MV-4-11 (cell line): ENCODE measurements at regions not wholly inside any gene's neighbourhood (a gene's known extent, or its start where the extent isn't known, plus 50 kb on each side); places are given as distances from the start of the nearest gene placed in this dataset.

Experiments used
- DNase-seq: peaks from one replicate; lab custom pipeline; 2025; lab: John Stamatoyannopoulos, UW

- peak; percentile 32 for DNase-seq
Measured at GRCh38 chr2:12083713-12084419, 337.4 kb downstream of the LPIN1 start.

GRCh38 chr2:12087175-12087574 is 340.7 kb downstream of the LPIN1 start:
- DNase-seq, result no peak

- DNase-seq, result no peak
Measured at GRCh38 chr2:12087671-12088380, 341.4 kb downstream of the LPIN1 start.

GRCh38 chr2:12089001-12089400 is 342.6 kb downstream of the LPIN1 start:
- DNase-seq, result no peak

GRCh38 chr2:12089496-12089895 is 343.1 kb downstream of the LPIN1 start:
- DNase-seq, result no peak

- no peak for DNase-seq
Measured at GRCh38 chr2:12090072-12090471, 343.6 kb downstream of the LPIN1 start.

GRCh38 chr2:12090590-12090989 is 344.2 kb downstream of the LPIN1 start:
- DNase-seq, result no peak

GRCh38 chr2:12091201-12091806 is 344.9 kb downstream of the LPIN1 start:
- DNase-seq, result no peak

GRCh38 chr2:12094134-12094533 is 347.7 kb downstream of the LPIN1 start:
- DNase-seq, result peak; percentile 27

- DNase-seq, result no peak
Measured at GRCh38 chr2:12096051-12096787, 349.8 kb downstream of the LPIN1 start.

GRCh38 chr2:12096788-12097449 is 350.5 kb downstream of the LPIN1 start:
- DNase-seq, result no peak

GRCh38 chr2:12097859-12098258 is 351.4 kb downstream of the LPIN1 start:
- DNase-seq, result no peak

GRCh38 chr2:12099374-12099773 is 352.9 kb downstream of the LPIN1 start:
- DNase-seq, result no peak

- DNase-seq, result no peak
Measured at GRCh38 chr2:12102679-12103078, 356.2 kb downstream of the LPIN1 start.

- DNase-seq, result no peak
Measured at GRCh38 chr2:12105180-12105579, 358.7 kb downstream of the LPIN1 start.

GRCh38 chr2:12106440-12107080 is 360.1 kb downstream of the LPIN1 start:
- DNase-seq, result peak; percentile 93

GRCh38 chr2:12107321-12107720 is 360.9 kb downstream of the LPIN1 start:
- no peak for DNase-seq

GRCh38 chr2:12107939-12108338 is 361.5 kb downstream of the LPIN1 start:
- no peak for DNase-seq

GRCh38 chr2:12109363-12110017 is 363.1 kb downstream of the LPIN1 start:
- no peak for DNase-seq

- no peak for DNase-seq
Measured at GRCh38 chr2:12110074-12110473, 363.6 kb downstream of the LPIN1 start.

- DNase-seq, result no peak
Measured at GRCh38 chr2:12110481-12110880, 364.0 kb downstream of the LPIN1 start.
